ENCODE measurements at regions not wholly inside any gene's neighbourhood (a gene's known extent, or its start where the extent isn't known, plus 50 kb on each side); places are given as distances from the start of the nearest gene placed in this dataset.

GRCh38 chr2:64727843-64728463, 74.2 kb upstream of the SERTAD2 start:
- no peak for DNase-seq
- H3K9me3 ChIP-seq (replicated peaks in 1 of 3), result no peaks in the 10 kb centered on the region
- intact Hi-C loops (cut with DNase I), result no loop called here
- H3K36me3 ChIP-seq (replicated peaks in 1 of 2), result no peaks in the 10 kb centered on the region
- WGBS, 4 donors, result 68 to 91% (median 79%) methylated on average over 8 to 11 of the region's 11 CpGs
- H3K27me3 ChIP-seq, result no peaks in the 10 kb centered on the region
- no peak overlapping the region for H3K4me3 ChIP-seq
- peaks cover 0 to 24% of the 10 kb centered on the region in 2 donors for H3K4me1 ChIP-seq (replicated peaks in 1 of 2)
- H3K27ac ChIP-seq, result peak overlapping the region in 1 of 5 donors; percentile 5
- TF ChIP-seq POLR2A (IDR thresholded peaks at IDR 0.05) (no peak), CTCF (IDR thresholded peaks at IDR 0.05) (no peak)

GRCh38 chr2:64730551-64731262, 77.0 kb upstream of the SERTAD2 start:
- H3K36me3 ChIP-seq (replicated peaks in 1 of 2), result no peaks in the 10 kb centered on the region
- peak overlapping the region in 3 of 4 donors; percentile 15 to 62 (median 39) for H3K4me3 ChIP-seq
- H3K27me3 ChIP-seq, result no peaks in the 10 kb centered on the region
- DNase-seq, result peak; percentile 61 to 85 (median 77)
- intact Hi-C loops (cut with DNase I), result no loop called here
- peak overlapping the region; percentile 35 to 88 (median 75) for H3K27ac ChIP-seq
- no peak for TF ChIP-seq CTCF (IDR thresholded peaks at IDR 0.05)
- peak in 1 of 2 donors; percentile 50 for TF ChIP-seq POLR2A (IDR thresholded peaks at IDR 0.05)
- no peaks in the 10 kb centered on the region for H3K9me3 ChIP-seq (replicated peaks in 1 of 3)
- 9 to 17% (median 15%) methylated on average over 9 of the region's 9 CpGs for WGBS, 4 donors
- H3K4me1 ChIP-seq (replicated peaks in 1 of 2), result peaks cover 0 to 24% of the 10 kb centered on the region in 2 donors

- WGBS, 4 donors, result 27 to 36% (median 33%) methylated on average over 3 of the region's 3 CpGs
- H3K4me3 ChIP-seq, result peak overlapping the region in 2 of 4 donors; percentile 39 to 62
- H3K27me3 ChIP-seq, result no peaks in the 10 kb centered on the region
- TF ChIP-seq POLR2A (IDR thresholded peaks at IDR 0.05) (no peak), CTCF (IDR thresholded peaks at IDR 0.05) (no peak)
- intact Hi-C loops (cut with DNase I), result no loop called here
- peaks cover 0 to 24% of the 10 kb centered on the region in 2 donors for H3K4me1 ChIP-seq (replicated peaks in 1 of 2)
- no peaks in the 10 kb centered on the region for H3K36me3 ChIP-seq (replicated peaks in 1 of 2)
- DNase-seq, result no peak
- no peaks in the 10 kb centered on the region for H3K9me3 ChIP-seq (replicated peaks in 1 of 3)
- H3K27ac ChIP-seq, result peak overlapping the region; percentile 35 to 88 (median 75)
Observed at GRCh38 chr2:64731263-64731643, 77.5 kb upstream of the SERTAD2 start.

GRCh38 chr2:64731746-64732145, 78.0 kb upstream of the SERTAD2 start:
- 76 to 85% (median 81%) methylated on average over 5 of the region's 5 CpGs for WGBS, 4 donors
- H3K4me3 ChIP-seq, result no peak overlapping the region

More at GRCh38 chr2:64731746-64732145, 78.0 kb upstream of the SERTAD2 start:
- Histone ChIP-seq H3K9me3 (replicated peaks in 1 of 3) (no peaks in the 10 kb centered on the region), H3K4me1 (replicated peaks in 1 of 2) (peaks cover 0 to 24% of the 10 kb centered on the region in 2 donors), H3K27me3 (no peaks in the 10 kb centered on the region), H3K27ac (peak overlapping the region in 4 of 5 donors; percentile 10 to 88 (median 78)), H3K36me3 (replicated peaks in 1 of 2) (no peaks in the 10 kb centered on the region)
- peak in 1 of 7 donors; percentile 31 for DNase-seq
- intact Hi-C loops (cut with DNase I), result no loop called here
- TF ChIP-seq CTCF (IDR thresholded peaks at IDR 0.05), result no peak
- TF ChIP-seq POLR2A (IDR thresholded peaks at IDR 0.05), result peak in 1 of 2 donors; percentile 18
